Heart left ventricle (tissue), 16 donors: ENCODE measurements at regions not wholly inside any gene's neighbourhood (a gene's known extent, or its start where the extent isn't known, plus 50 kb on each side); places are given as distances from the start of the nearest gene placed in this dataset.
"Not testable (repeated sequence)": the region's sequence is repeated elsewhere in the genome, so short reads cannot be mapped to it uniquely, and the experiment has no call there.

ENCODE experiments used
- ATAC-seq, 4 donors: fragments of 200-7000 bp; cut with Tn5 transposase; one replicate each; pipeline ENCODE4 v1.9.1; 2020 to 2022; ENCODE audit warnings: moderate library complexity in 4 of 4, mild to moderate bottlenecking in 3 of 4, moderate number of reproducible peaks in 1 of 4
- DNase-seq, 5 donors: peaks; one replicate each; pipeline ENCODE4 v3.0.0-alpha.2; 2020
- H3K27ac ChIP-seq, 12 donors: fragments of 200-600 bp; sonication (generic) in 4 of 12; one replicate each; pipeline versions ENCODE4 v1.5.0 to v1.8.0; 2016 to 2022; ENCODE audit warnings: mild to moderate bottlenecking in 2 of 12
- H3K27me3 ChIP-seq, 9 donors: fragments of 200-600 bp; sonication (generic) in 2 of 9; one replicate each; pipeline versions ENCODE4 v1.5.1 to v1.8.0; 2016 to 2022; ENCODE audit warnings: mild to moderate bottlenecking in 3 of 9
- H3K36me3 ChIP-seq, 9 donors: fragments of 200-600 bp; sonication (generic) in 2 of 9; one replicate each; pipeline versions ENCODE4 v1.5.0 to v1.8.0; 2018 to 2022; ENCODE audit warnings: mild to moderate bottlenecking in 2 of 9
- H3K4me1 ChIP-seq, 12 donors: fragments of 200-600 bp; sonication (generic) in 4 of 12; one replicate each; pipeline versions ENCODE4 v1.5.0 to v1.8.0; 2016 to 2022; ENCODE audit warnings: mild to moderate bottlenecking in 3 of 12
- H3K4me3 ChIP-seq, 12 donors: fragments of 200-600 bp; sonication (generic) in 4 of 12; one replicate each; pipeline versions ENCODE4 v1.5.0 to v1.8.0; 2017 to 2022; ENCODE audit warnings: mild to moderate bottlenecking in 9 of 12, moderate library complexity in 4 of 12
- H3K9me3 ChIP-seq, 12 donors: fragments of 200-600 bp; sonication (generic) in 4 of 12; one replicate each; pipeline versions ENCODE4 v1.5.0 to v1.8.0; 2016 to 2022; ENCODE audit warnings: mild to moderate bottlenecking in 1 of 12
- WGBS, 4 donors: extraction: QIAGEN DNeasy Blood & Tissue Kit in 2 of 4; methylation state at CpG; one replicate each; pipeline versions ENCODE4 v1.1.5 to v1.1.7; 2013 to 2018; 5-methylcytosine and 5-hydroxymethylcytosine counted together
- intact Hi-C, 10 donors: fragments of 100-400 bp; cut with DNase I; formaldehyde crosslinking; loops; one replicate each; pipeline versions ENCODE4 v1.11.1 to v1.14.2; 2022
- donor health status: ischemic (EF 13 %, LVEDD 7.1; RV severe dilation, severe dysfunction).
- donor health status: healthy with polysubstance abuse.
- donor health status: DM: no; HTN: yes; CAD: no.
- donor health status: DM: no; HTN: no; CAD: no.
- donor health status: ischemic (EF 25% LVEDD 6.9; RV normal size, moderate dysfunction).
- donor health status: ischemic (EF 25% LVEDD 5.7; RV mildly dilated, moderate dysfunction).
- donor health status: healthy.
- donor health status: DM: yes; HTN: yes; CAD: no.
- donor health status: ischemic (EF 35%, LVEDD 5.7; RV mildly dilated, moderate dysfunction).
- donor health status: nonischemic (EF 11% LVEDD 7.7; RV severe dilation, severe dysfunction).
- donor health status: DM: yes; HTN: yes; CAD: no.
- donor health status: PGD.
- donor health status: ischemic (EF 29% LVEDD 5.4; RV normal size, mild dysfunction).
- donor health status: nonischemic (EF 23%, LVEDD 6.1; RV moderate dilation, normal function).

GRCh38 chr5:70307064-70307463, 108.1 kb upstream of the GTF2H2C_2 start:
- H3K27me3 ChIP-seq, H3K27ac ChIP-seq, intact Hi-C loops, ATAC-seq, H3K36me3 ChIP-seq, H3K9me3 ChIP-seq, H3K4me3 ChIP-seq, H3K4me1 ChIP-seq: not testable (repeated sequence)
- WGBS, 4 donors = 44 to 81% (median 70%) methylated on average over 2 to 4 of the region's 5 CpGs
- DNase-seq = peak in 1 of 5 donors; percentile 6
